Islet of Langerhans (tissue), 1 donor: ENCODE measurements at regions not wholly inside any gene's neighbourhood (a gene's known extent, or its start where the extent isn't known, plus 50 kb on each side); places are given as distances from the start of the nearest gene placed in this dataset.
A peak's percentile ranks its signal among the peaks of the same experiment; 100 is the strongest.
"Not testable (repeated sequence)": the region's sequence is repeated elsewhere in the genome, so short reads cannot be mapped to it uniquely, and the experiment has no call there.

ENCODE experiments used
- FAIRE-seq: peaks from one replicate; lab custom pipeline; 2011; peaks lifted over from hg19 to GRCh38; lab: Jason Lieb, UNC

GRCh38 chr18:24561369-24561965 is 101.0 kb downstream of the HRH4 start:
- no peak for FAIRE-seq

DNA sequence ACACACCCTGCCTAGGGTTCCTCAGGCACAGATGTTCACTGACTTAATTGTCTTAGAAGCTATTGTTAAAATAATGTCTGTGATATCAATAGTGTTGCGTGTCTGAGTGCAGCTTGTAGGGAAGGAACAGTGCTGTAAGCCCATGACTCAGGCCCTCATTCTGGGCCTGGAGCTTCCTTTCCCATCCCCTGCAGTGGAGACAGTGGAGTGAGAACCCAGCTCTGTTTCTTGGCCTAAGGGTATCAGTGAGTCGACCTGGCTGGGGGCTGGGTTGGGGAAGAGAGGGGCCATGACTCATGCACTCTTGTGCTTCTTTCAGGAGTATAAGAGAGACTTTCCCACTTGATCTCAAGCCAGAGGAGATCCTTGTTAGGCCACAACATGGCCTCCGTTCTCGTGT is 106.8 kb downstream of the HRH4 start:
- FAIRE-seq = no peak

DNA sequence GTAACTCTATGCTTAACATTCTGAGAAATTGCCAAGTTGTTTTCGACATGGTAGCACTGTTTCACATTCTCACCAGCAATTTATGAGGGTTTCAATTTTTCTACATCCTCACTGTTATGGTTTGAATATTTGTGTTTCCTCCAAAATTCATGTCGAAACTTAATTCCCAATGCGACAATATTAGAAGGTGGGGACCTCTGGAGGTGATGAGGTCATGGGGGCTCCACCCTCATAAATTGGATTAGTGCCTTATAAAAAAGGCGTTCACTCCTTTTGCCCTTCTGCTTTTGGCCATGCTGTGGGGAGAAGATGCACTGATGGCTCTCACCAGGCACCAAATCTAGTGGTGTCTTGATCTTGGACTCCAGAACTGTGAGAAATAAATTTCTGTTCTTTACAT is 110.3 kb downstream of the HRH4 start:
- no peak for FAIRE-seq

DNA sequence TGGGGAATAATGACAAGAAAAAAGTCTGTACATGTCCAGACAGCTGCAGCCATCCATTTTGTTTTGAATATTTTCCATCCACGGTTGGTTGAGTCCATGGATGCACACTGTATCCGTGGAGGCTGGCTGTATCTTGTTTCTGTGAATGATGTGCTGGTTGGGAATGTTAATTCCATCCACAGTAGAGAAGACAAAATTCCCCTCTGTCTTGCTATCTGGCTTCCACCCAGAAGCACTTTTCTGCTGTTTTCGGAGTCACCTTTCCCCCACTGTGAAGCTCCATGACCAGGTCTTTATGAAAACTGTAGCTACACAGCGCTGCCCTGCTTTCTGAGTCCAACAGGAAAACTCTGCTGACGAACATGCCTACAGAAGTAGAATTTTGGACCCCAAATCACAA is 122.3 kb downstream of the HRH4 start:
- FAIRE-seq = no peak

GRCh38 chr18:24584205-24584604 is 123.8 kb downstream of the HRH4 start:
- FAIRE-seq = no peak

DNA sequence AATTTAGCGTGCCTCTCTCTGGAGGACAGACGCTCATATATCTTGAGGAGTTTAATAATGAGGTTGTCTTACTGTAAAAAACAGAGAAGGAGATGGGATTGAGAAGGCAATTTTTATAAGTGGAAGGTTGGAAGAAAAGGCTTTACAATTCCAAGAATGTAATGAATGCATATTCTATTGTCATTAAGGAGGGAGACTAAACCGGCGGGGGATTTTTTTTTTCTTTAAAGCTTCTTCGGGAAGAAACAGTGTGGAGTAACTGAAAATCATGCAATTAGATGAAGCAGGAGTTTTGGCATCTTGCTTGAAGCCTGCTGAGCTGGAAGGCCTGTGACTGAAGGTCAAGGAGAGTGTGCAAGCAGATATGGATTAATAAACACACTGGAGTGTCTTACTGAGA is 124.4 kb downstream of the HRH4 start:
- no peak for FAIRE-seq

DNA sequence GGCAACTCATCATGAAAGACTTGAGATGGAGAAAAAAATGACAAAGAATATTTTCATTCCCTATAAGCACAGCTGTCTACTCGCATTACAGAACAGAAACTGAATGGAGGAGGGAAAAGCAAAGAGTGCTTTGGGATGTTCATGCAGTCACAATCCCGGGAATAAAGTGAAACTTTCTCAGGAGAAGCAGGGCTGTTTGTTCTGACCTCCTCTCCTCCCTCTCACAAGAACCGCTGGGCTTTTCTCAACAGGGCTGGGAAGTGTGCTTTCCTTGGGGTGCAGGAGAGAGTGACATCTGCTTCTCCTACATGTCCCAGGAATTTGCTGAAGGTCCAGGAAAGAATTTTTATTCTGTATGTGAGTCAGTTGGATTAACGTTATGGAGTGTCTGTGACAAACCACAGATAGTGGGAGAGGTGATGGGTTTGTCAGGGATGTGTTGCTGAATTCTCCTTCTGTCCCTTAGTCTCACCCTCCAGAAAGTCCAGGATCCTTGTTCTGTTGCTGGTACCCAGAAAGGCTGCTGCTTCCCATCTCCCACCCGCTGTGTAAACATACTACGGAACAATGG is 125.6 kb downstream of the HRH4 start:
- no peak for FAIRE-seq

GRCh38 chr18:24586662-24587360 is 126.4 kb downstream of the HRH4 start:
- FAIRE-seq = no peak

DNA sequence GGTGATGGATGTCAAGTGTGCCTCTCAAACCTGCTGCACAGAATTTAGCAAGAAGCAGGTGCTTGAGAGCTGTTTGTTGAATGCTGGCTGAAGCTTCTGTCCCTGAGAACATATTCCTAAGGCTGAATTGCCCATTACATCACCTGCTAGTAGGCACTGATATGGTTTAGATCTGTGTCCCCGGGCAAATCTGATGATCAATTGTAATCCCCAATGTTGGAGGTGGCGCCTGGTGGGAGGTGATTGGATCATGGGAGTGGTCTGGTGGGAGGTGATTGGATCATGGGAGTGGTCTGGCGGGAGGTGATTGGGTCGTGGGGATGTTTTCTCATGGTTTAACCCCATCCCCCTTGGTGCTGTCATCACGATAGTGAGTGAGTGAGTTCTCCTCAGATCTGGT is 128.0 kb downstream of the HRH4 start:
- FAIRE-seq = no peak

DNA sequence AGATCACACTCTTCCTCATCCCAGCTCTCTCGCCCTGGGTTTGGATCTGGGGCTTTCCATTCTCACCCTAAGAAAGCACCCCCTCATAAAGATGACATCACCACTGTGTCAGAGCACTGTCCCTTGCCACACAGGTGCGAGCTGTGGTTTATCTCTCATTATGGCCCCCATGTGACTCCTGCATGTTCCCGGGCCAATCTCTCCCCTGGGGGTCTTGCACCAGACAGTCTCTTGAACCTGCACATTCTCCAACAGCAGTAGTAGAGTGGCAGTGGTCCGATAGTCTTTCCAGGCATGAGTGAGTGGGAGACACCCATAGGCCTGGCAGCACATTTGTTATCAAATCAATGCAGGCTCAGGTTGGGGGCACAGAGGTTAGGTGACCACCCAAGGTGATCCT is 130.5 kb downstream of the HRH4 start:
- no peak for FAIRE-seq

DNA sequence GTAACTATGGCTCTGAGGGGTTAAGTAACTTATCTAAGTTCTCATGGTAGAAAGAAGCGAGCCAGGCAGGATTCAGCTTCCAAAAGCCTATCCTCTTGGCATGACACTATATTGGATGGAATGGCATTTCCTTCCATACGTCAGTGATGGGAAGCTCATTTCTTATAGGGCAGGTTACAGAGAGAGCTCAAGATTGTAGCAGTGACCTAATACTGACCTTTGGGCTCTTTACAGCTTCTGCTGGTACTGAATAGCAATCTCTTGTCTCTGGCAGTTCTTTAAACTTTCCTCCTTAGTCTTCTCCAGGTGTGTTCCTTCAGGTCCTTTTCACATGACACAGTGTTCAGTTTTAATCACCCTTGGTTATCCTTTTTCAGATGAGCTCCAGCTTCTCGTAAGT is 133.0 kb downstream of the HRH4 start:
- FAIRE-seq = no peak

GRCh38 chr18:24593886-24594285 is 133.4 kb downstream of the HRH4 start:
- no peak for FAIRE-seq

GRCh38 chr18:24595561-24596031 is 135.2 kb downstream of the HRH4 start:
- no peak for FAIRE-seq

DNA sequence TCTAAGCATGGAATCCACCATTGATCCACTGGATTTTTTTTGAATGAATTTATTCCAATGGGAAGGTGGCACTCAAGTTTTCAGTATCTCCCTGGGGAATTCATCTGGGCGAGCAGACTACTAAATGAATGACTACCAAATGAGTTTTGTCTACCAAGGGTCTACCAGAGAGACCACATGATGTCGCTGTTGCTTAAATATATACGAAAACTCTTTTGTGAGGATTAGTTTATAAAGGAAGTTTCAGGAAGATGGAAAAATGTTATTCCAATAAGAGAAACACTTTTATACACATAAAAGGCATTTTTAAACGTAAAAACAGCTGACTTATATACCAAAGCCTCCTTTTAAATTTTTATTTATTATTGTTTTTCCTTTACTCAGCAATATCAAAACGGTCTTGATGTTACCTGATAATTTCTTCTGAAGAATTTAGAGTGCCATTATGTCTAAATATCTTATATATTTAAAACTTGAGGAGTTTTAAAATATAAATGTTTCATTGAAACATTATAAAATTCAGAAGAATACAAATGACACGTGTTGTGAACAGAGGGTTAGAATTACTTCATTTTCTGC is 139.7 kb downstream of the HRH4 start:
- FAIRE-seq = peak; percentile 96

- no peak for FAIRE-seq
Observed at GRCh38 chr18:24601585-24601984, 141.1 kb downstream of the HRH4 start.

DNA sequence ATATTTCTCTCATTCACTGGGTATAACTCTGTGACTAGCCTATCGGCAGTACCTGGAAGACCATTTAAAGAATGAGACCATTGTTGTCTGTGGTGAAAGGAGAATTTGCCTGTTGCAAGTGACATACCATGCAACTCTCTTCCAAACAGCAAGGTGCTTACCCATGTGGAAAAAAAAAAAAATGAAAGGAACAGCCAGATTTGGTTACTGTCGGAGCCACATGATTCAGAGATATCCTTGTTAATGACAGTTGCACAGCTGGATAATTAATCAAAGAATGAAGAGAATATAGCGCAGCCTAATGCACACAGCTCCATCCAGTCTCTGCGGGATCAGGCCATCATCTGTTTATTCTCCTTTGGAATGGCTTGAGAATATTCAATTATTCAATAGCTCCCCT is 141.8 kb downstream of the HRH4 start:
- FAIRE-seq = no peak

- FAIRE-seq = no peak
Observed at GRCh38 chr18:24603151-24603550, 142.7 kb downstream of the HRH4 start.

- FAIRE-seq = no peak
Observed at GRCh38 chr18:24605444-24605843, 145.0 kb downstream of the HRH4 start.

DNA sequence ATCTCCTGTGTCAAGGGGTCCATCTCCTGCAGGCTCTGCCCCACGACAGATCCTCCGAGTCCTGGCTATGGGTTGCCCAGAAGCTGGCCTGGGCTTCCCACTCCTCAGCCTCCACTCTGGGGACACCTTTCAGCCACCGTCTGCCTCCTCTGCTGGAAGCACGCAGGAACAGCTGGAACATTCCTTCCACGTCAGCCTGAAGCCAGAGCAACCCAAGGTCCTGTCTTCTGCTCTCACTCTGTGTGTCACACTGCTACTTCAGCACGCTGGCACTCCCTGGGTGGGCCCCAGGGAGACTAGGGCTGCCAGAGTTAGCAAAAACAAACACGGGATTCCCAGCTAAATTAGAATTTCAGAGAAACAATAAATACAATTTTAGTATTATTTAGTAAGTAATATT is 148.8 kb downstream of the HRH4 start:
- no peak for FAIRE-seq

DNA sequence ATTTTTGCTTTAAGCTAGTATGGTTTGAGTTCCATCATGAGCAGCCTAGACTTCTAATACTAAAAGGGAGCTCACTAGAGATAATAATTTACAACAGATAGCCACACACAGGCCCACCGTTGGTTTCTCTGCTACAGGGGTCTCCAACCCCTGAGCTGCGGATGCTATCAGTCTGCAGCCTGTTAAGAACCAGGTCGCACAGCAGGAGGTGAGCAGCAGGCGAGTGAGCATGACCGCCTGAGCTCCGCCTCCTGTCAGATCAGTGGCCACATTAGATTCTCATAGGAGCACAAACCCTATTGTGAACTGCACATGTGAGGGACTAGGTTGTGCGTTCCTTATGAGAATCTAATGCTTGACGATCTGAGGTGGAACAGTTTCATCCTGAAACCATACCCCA is 150.6 kb downstream of the HRH4 start:
- no peak for FAIRE-seq

DNA sequence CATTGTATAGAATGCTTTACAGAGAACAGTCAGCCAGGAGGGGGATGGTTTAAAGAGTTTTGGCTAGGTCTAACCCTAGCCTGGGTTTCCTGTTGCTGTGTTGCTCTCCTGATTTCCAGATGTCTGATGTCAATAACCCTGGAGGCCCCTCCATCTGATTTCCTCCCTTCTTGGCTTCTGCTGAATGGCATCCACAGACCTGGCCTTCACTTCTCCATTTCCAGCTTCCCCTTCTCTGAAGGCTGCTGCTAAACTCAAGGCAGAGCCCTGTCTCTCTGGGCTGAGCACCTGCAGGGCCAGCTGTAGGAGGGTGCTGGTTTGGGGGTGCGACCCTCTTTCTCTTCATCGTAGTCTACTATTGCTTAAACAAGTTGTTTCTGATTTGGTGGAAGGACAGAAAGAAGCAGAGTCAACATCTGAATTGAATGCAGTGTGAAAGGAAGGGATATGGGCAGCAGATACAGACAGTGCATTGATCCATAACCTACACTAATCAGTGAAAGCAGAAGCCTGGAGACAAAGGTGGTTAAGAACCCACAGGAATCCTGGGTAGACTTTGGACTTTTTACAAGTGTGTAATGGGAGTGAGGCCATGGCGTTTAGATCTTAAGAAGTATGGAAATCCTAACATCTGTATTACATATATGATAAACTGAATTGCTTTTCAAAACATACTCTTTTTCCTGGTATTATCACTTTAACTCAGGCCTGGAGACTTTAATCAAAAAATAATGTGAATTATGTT is 153.6 kb downstream of the HRH4 start:
- no peak for FAIRE-seq

DNA sequence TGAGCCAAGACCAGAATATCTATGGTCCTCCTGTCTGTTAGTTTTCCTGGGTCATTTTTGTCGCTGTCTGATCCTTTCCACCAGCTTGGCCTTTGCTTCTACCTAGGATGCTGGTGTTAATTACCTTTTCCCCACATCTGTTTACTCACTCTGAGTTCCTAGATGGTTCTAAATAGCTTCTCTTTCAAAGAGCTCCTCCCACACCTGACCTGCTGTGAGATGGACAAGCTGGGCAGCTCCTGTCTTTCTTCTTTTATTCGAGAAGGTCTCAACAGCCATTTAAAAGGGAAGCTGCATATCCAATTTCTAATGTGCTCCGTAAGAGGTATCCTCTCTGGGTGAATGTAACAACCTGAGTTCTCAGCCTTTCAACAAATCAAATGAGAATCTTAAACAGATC is 156.2 kb downstream of the HRH4 start:
- FAIRE-seq = no peak

DNA sequence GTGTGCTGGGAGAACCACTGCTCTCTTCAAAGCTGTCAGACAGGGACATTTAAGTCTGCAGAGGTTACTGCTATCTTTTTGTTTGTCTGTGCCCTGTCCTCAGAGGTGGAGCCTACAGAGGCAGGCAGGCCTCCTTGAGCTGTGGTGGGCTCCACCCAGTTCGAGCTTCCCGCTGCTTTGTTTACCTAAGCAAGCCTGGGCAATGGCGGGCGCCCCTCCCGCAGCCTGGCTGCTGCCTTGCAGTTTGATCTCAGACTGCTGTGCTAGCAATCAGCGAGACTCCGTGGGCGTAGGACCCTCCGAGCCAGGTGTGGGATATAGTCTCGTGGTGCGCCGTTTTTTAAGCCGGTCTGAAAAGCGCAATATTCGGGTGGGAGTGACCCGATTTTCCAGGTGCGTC is 164.0 kb downstream of the HRH4 start:
- FAIRE-seq = not testable (repeated sequence)
